Nephron progenitor cell (in vitro differentiated cells): ENCODE measurements at regions not wholly inside any gene's neighbourhood (a gene's known extent, or its start where the extent isn't known, plus 50 kb on each side); places are given as distances from the start of the nearest gene placed in this dataset.

Experiments
- DNase-seq: peaks from one replicate; pipeline ENCODE4 v3.0.0; 2021
- H3K27ac Mint-ChIP-seq: 2 replicates; pipeline ENCODE4 v1.8.0; 2021; ENCODE audit warnings: mild to moderate bottlenecking, moderate library complexity, mixed read lengths
- H3K27me3 Mint-ChIP-seq: 2 replicates; pipeline ENCODE4 v1.8.0; 2021; ENCODE audit warnings: mild to moderate bottlenecking, low read depth, mixed read lengths; ENCODE audit not compliant: poor library complexity
- H3K36me3 Mint-ChIP-seq: 2 replicates; pipeline ENCODE4 v1.8.0; 2021; ENCODE audit warnings: low read depth, mixed read lengths
- H3K4me1 Mint-ChIP-seq: 2 replicates; pipeline ENCODE4 v1.8.0; 2021; ENCODE audit warnings: mixed read lengths
- H3K4me3 Mint-ChIP-seq: 2 replicates; pipeline ENCODE4 v1.8.0; 2021; ENCODE audit warnings: mild to moderate bottlenecking, moderate library complexity, mixed read lengths
- H3K9me3 Mint-ChIP-seq: 2 replicates; pipeline ENCODE4 v1.8.0; 2021; ENCODE audit warnings: mild to moderate bottlenecking, moderate library complexity, mixed read lengths
- CTCF ChIP-seq: fragments of 200-600 bp; sonication (generic); IDR thresholded peaks from 2 replicates; pipeline ENCODE4 v1.5.0; 2021; ENCODE audit warnings: antibody characterized with exemption

DNA sequence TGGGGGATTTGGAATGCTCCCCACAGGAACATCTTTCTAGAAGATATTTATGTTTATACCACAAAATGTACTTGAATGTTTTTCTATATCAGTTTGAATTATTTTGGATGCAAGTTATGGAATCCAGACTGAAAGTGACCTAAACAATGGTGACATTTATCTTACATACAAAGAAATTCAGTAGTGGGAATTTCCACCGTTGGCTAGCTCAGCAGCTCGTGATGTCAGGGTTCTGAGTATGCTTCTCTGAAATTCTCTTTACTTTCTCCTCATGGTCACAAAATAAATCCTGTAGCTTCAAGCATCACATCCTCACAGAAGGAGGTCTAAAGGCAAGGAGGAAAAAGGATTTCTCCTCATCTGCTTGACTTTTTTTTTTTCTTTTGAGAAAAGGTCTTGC is 105.3 kb downstream of the AKAIN1 start:
- Mint-ChIP-seq H3K36me3 (no peaks in the 10 kb centered on the region), H3K9me3 (peaks cover 35% of the 10 kb centered on the region), H3K4me1 (peaks cover 7% of the 10 kb centered on the region), H3K27ac (no peak overlapping the region), H3K27me3 (no peaks in the 10 kb centered on the region), H3K4me3 (no peak overlapping the region)
- no peak for TF ChIP-seq CTCF
- no peak for DNase-seq

- no peaks in the 10 kb centered on the region for H3K36me3 Mint-ChIP-seq
- H3K4me1 Mint-ChIP-seq: no peaks in the 10 kb centered on the region
- H3K9me3 Mint-ChIP-seq: no peaks in the 10 kb centered on the region
- no peak for DNase-seq
- no peak for TF ChIP-seq CTCF
- H3K27me3 Mint-ChIP-seq: peaks cover 5% of the 10 kb centered on the region
- no peak overlapping the region for H3K4me3 Mint-ChIP-seq
- H3K27ac Mint-ChIP-seq: no peak overlapping the region
Observed at GRCh38 chr18:5075297-5075696, 121.8 kb downstream of the AKAIN1 start.

- Mint-ChIP-seq H3K4me1 (no peaks in the 10 kb centered on the region), H3K27ac (no peak overlapping the region), H3K9me3 (no peaks in the 10 kb centered on the region), H3K4me3 (no peak overlapping the region), H3K27me3 (peaks cover 5% of the 10 kb centered on the region), H3K36me3 (no peaks in the 10 kb centered on the region)
- peak; percentile 73 for TF ChIP-seq CTCF
- peak; percentile 50 for DNase-seq
Observed at GRCh38 chr18:5073026-5073944, 123.8 kb downstream of the AKAIN1 start.

DNA sequence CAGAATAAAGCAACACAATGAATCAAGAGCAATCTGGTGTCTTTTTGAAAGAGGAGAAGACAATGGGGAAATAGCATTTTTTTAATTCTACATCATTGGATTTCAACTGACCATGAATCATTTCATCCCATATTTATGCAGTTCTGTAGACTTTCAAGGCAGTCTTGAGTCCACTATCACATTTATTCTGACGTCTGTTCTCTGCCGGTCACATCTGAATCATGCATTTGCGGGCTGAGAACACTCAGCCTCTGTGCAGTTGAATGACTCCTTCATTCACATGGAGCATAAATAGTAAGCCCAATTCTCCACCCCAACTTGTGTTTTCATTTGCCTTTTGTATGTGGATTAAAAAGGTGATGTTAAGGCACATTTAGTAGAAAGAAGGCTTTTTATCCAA is 128.2 kb downstream of the AKAIN1 start:
- Mint-ChIP-seq H3K9me3 (no peaks in the 10 kb centered on the region), H3K36me3 (no peaks in the 10 kb centered on the region), H3K4me3 (no peak overlapping the region), H3K4me1 (no peaks in the 10 kb centered on the region), H3K27me3 (peaks cover 10% of the 10 kb centered on the region), H3K27ac (no peak overlapping the region)
- TF ChIP-seq CTCF: no peak
- DNase-seq: no peak

DNA sequence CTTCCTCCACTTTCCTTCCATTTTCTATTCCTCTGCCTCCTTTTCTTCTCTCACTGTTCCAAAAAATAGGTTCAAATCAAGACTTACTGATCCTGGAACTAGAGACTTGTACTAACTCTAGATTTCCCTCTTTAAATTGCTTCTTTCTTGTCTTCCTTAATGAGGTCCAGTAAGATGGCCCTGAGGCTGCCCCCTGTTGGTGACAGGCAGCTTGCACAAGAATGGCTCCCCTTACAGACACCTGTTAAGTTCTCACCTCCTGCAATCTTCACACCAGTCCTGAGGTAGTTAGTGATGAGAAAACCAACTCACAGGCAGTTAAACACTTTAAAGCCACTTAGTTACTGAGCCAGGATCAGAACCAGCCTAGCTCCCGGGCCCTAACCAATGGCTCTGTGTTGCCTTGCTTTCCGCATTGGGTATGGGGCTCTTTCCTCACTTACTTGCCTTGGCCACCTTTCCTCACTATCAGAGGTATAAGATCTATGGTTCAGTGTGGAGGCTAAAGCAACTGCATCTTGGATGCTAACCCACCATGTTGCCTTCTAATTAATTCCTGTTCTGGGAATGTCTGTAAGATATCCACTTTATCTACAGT is 130.6 kb downstream of the AKAIN1 start:
- Mint-ChIP-seq H3K27ac (no peak overlapping the region), H3K9me3 (no peaks in the 10 kb centered on the region), H3K27me3 (peaks cover 16% of the 10 kb centered on the region), H3K4me3 (no peak overlapping the region), H3K36me3 (no peaks in the 10 kb centered on the region), H3K4me1 (peaks cover 1% of the 10 kb centered on the region)
- DNase-seq: no peak
- TF ChIP-seq CTCF: peak; percentile 38
